G401 (cell line): ENCODE measurements at regions not wholly inside any gene's neighbourhood (a gene's known extent, or its start where the extent isn't known, plus 50 kb on each side); places are given as distances from the start of the nearest gene placed in this dataset.
"Not testable (repeated sequence)": the region's sequence is repeated elsewhere in the genome, so short reads cannot be mapped to it uniquely, and the experiment has no call there.

Experiments
- DNase-seq: peaks from one replicate; pipeline ENCODE4 v3.0.0-alpha.2; 2015; ENCODE audit warnings: low spot score
- in situ Hi-C: cut with HindIII; loops from 2 replicates; pipeline ENCODE4 v1.10.0; 2016; ENCODE audit warnings: low sequenced_read_pairs, mixed read lengths

GRCh38 chr11:82404981-82405380 is 328.7 kb downstream of the FAM181B start:
- in situ Hi-C loops = no loop called here
- DNase-seq = no peak

GRCh38 chr11:82403640-82404305 is 329.9 kb downstream of the FAM181B start:
- no peak for DNase-seq
- in situ Hi-C loops = no loop called here

GRCh38 chr11:82398300-82398815 is 335.3 kb downstream of the FAM181B start:
- DNase-seq = no peak
- in situ Hi-C loops = no loop called here

- DNase-seq, in situ Hi-C loops: not testable (repeated sequence)
These were observed 337.0 kb downstream of the FAM181B start for GRCh38 chr11:82396639-82397038.

GRCh38 chr11:82384308-82384707 is 349.4 kb downstream of the FAM181B start:
- DNase-seq = no peak
- in situ Hi-C loops = no loop called here

- no peak for DNase-seq
- in situ Hi-C loops = no loop called here
These were observed 359.7 kb downstream of the FAM181B start for GRCh38 chr11:82373781-82374542.

- no peak for DNase-seq
- in situ Hi-C loops = no loop called here
These were observed 368.3 kb downstream of the FAM181B start for GRCh38 chr11:82365351-82365750.

- in situ Hi-C loops = no loop called here
- no peak for DNase-seq
These were observed 377.3 kb downstream of the FAM181B start for GRCh38 chr11:82356316-82356715.

- in situ Hi-C loops = no loop called here
- DNase-seq = no peak
These were observed 378.3 kb downstream of the FAM181B start for GRCh38 chr11:82355313-82355823.

GRCh38 chr11:82326853-82327252 is 406.8 kb downstream of the FAM181B start:
- DNase-seq = no peak
- in situ Hi-C loops = no loop called here

- in situ Hi-C loops = no loop called here
- DNase-seq = peak; percentile 8
These were observed 412.5 kb downstream of the FAM181B start for GRCh38 chr11:82321206-82321605.

GRCh38 chr11:82315093-82315492 is 418.6 kb downstream of the FAM181B start:
- in situ Hi-C loops = no loop called here
- DNase-seq = no peak

GRCh38 chr11:82308979-82309378 is 424.7 kb downstream of the FAM181B start:
- DNase-seq = no peak
- in situ Hi-C loops = no loop called here

- in situ Hi-C loops = no loop called here
- no peak for DNase-seq
These were observed 428.5 kb downstream of the FAM181B start for GRCh38 chr11:82305123-82305522.

- DNase-seq = peak; percentile 36
- in situ Hi-C loops = no loop called here
These were observed 430.0 kb downstream of the FAM181B start for GRCh38 chr11:82303671-82304070.

- in situ Hi-C loops = no loop called here
- no peak for DNase-seq
These were observed 445.2 kb downstream of the FAM181B start for GRCh38 chr11:82288471-82288870.

- DNase-seq = no peak
- in situ Hi-C loops = no loop called here
These were observed 462.8 kb downstream of the FAM181B start for GRCh38 chr11:82270870-82271269.

- DNase-seq = no peak
- in situ Hi-C loops = no loop called here
These were observed 465.0 kb downstream of the FAM181B start for GRCh38 chr11:82268627-82269026.

- in situ Hi-C loops = no loop called here
- DNase-seq = no peak
These were observed 466.5 kb downstream of the FAM181B start for GRCh38 chr11:82267186-82267585.

- no peak for DNase-seq
- in situ Hi-C loops = no loop called here
These were observed 472.3 kb downstream of the FAM181B start for GRCh38 chr11:82261367-82261766.
